ENCODE measurements at regions not wholly inside any gene's neighbourhood (a gene's known extent, or its start where the extent isn't known, plus 50 kb on each side); places are given as distances from the start of the nearest gene placed in this dataset.

GRCh38 chrX:146346102-146346501 lies 463.5 kb upstream of the CXorf51B start:
- no peak for FAIRE-seq

- FAIRE-seq, result no peak
Measured at GRCh38 chrX:146351620-146352019, 458.0 kb upstream of the CXorf51B start.

- peak; percentile 49 for FAIRE-seq
Measured at GRCh38 chrX:146355440-146355839, 454.1 kb upstream of the CXorf51B start.

- FAIRE-seq, result no peak
Measured at GRCh38 chrX:146363919-146364318, 445.7 kb upstream of the CXorf51B start.

GRCh38 chrX:146385529-146385928 lies 424.0 kb upstream of the CXorf51B start:
- FAIRE-seq, result no peak

GRCh38 chrX:146396409-146396808 lies 413.2 kb upstream of the CXorf51B start:
- FAIRE-seq, result no peak

GRCh38 chrX:146409528-146409927 lies 400.0 kb upstream of the CXorf51B start:
- FAIRE-seq, result no peak

GRCh38 chrX:146424422-146424821 lies 385.1 kb upstream of the CXorf51B start:
- FAIRE-seq, result no peak

GRCh38 chrX:146433771-146434170 lies 375.8 kb upstream of the CXorf51B start:
- no peak for FAIRE-seq

GRCh38 chrX:146435472-146435871 lies 374.1 kb upstream of the CXorf51B start:
- FAIRE-seq, result no peak

GRCh38 chrX:146448791-146449190 lies 360.8 kb upstream of the CXorf51B start:
- no peak for FAIRE-seq

GRCh38 chrX:146449243-146449642 lies 360.3 kb upstream of the CXorf51B start:
- no peak for FAIRE-seq

- no peak for FAIRE-seq
Measured at GRCh38 chrX:146451136-146451535, 358.4 kb upstream of the CXorf51B start.

GRCh38 chrX:146454363-146454762 lies 355.2 kb upstream of the CXorf51B start:
- no peak for FAIRE-seq

- no peak for FAIRE-seq
Measured at GRCh38 chrX:146456058-146456457, 353.5 kb upstream of the CXorf51B start.

- no peak for FAIRE-seq
Measured at GRCh38 chrX:146477341-146477740, 332.2 kb upstream of the CXorf51B start.

- no peak for FAIRE-seq
Measured at GRCh38 chrX:146481735-146482134, 327.8 kb upstream of the CXorf51B start.
